NCI-H774 (cell line): ENCODE measurements at regions not wholly inside any gene's neighbourhood (a gene's known extent, or its start where the extent isn't known, plus 50 kb on each side); places are given as distances from the start of the nearest gene placed in this dataset.

ENCODE experiments used
- DNase-seq: peaks from one replicate; lab custom pipeline; 2025; lab: John Stamatoyannopoulos, UW

DNA sequence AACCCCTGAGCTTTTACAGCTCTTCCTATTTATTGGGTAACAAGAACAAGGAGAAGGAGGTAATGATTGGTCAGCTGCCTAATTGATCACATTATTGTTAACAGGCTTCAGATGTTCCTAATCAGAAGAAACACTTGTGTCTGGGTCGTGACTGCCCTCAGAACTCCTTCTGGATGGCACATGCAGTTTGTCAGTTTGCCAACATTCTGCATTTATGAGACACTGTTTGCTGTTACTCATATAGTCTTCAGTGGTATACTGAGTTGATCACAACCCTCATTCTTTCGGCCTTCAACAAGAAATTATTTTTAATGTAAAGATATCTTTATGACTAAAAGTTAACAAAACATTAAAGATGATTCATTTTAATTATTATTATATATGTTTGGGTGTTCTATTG lies 95.7 kb upstream of the DOCK10 start:
- no peak for DNase-seq

DNA sequence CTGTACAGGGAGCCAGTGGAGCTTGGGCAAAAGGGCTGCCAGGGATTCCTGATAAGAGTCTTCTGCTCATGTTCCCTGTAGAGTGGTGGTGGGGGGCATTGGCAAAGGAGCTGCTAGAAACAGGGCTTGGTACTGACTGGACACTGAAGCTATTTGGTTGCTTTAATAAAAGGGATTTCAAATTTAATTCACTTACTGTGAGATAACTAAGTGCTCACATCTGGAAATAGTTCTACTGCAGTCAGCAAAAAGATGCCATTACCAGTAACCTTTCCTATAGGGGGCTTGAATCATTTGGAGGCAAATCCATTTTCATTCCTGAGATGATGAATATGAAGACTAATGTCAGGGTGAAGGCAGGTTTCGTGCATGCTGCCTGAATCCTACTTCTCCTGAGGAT lies 94.3 kb upstream of the DOCK10 start:
- no peak for DNase-seq

DNA sequence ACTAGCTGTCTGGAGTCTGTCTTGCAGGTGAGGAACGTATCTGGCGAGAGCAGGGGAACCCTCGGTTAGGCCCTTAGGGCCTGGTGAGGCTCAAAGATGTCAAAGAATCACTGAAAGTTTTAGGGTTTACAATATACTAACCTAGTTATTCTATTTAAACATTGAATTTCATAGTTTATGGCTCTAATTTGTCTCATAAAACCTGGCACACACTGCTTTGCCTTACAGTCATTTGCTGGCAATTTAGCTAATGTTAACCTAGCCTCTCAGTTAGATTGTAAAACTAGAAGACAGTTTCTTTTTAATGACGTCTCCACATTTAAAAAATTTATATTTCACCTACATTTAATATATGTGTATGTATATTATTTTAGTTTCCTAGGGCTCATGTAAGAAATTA lies 89.6 kb upstream of the DOCK10 start:
- no peak for DNase-seq

DNA sequence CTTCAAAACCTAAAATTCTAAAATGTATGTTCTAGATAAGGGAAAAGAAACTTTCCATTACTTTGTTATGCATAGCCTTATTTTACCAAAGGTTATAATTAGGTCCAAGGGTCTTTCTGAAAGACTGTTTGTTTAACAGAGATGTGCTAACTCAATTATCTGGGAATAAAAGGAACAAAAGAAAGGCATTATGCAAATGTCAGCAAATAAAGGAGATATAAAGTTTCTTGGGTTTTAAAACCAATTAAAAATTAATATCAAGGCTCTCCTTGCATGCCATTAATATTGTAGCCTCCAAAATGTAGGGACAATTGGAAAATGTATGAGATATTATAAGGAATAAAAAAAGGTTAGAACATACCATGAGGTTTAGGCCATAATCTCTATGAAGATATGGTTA lies 87.8 kb upstream of the DOCK10 start:
- no peak for DNase-seq

DNA sequence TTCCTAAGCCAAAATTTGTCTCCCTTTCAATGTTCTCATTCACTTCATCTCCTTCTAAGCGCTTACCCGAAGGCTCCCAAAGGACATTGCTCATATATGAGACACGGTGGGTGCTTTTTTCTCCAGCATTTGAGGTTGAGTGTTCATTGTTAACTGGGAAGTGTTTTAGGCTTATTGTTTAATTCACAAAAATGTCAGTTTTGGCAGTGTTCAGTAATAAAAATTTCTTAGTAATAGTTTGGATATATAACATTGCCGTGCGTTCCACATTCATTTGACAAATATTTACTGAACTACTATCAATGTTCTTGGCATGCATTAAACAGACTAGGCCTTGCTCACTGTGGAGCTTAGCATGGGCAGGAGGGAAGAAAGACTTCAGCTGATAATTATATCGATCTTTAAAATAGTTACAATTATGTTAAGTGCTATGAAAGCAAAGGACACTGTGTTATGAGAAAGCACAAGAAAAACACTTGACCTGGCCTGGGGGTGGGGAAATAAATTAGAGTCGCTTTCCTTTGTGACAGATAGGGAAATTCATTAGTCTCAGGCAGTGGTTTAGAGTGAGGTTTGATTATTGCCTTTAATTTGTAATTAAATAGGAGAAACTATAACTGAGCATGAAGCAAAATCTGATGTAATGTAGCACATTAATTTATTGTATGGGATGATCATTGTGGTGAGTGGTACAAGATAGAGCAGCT lies 82.2 kb upstream of the DOCK10 start:
- DNase-seq: no peak

DNA sequence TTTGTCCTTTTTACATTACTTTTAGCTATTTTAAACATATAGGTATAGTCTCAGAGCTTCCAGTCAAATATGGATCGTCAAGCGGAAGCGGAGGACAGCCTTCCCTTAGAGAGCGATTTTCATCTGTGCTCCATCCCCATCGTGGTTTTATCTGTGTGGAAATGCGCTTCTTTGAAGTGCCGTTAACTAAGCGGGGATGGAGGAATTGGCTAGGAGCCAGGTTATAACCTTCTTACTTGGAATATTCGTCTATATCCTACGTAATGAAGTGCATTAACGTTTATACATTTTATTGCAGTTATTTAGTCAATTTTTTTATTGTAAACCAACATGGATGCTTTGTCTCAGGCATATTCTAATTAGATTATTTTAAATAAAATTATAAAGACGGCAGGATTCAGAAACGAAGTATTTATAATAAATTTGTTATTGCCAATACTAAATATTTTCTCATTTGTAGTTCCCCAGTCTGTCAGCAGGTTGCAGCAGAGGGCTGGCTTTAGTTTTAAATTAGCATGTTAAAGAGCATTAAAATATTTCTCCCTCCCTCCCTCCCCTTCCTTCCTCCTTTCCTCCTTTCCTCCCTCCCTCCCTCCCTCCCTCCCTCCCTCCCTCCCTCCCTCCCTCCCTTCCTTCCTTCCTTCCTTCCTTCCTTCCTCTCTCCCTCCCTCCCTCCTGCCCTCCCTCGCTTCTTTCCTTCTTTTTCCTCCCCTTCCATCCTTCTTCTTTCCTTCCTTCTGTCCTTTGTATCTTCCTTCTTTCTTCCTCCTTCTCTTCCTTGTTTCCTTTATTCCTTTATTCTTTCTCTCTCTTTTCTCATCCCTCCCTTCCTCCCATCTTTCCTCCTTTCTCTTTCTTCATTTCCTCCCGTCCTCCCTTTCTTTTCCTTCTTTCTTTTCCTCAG lies 80.6 kb upstream of the DOCK10 start:
- no peak for DNase-seq

DNA sequence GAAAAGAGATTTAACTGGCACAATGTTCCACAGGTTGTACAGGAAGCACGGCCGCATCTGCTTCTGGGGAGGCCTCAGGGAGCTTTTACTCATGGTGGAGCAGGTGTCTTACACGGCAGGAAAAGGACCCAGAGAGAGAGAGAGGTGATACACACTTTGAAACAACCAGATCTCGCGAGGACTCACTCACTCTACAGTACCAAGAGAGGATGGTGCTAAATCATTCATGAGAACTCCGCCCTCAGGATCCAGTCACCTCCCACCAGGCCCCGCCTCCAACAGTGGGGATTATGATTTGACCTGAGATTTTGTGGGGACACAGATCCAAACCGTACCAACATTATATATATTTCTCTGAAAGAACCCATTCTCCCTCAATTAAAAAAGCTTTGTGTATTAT lies 79.7 kb upstream of the DOCK10 start:
- no peak for DNase-seq

DNA sequence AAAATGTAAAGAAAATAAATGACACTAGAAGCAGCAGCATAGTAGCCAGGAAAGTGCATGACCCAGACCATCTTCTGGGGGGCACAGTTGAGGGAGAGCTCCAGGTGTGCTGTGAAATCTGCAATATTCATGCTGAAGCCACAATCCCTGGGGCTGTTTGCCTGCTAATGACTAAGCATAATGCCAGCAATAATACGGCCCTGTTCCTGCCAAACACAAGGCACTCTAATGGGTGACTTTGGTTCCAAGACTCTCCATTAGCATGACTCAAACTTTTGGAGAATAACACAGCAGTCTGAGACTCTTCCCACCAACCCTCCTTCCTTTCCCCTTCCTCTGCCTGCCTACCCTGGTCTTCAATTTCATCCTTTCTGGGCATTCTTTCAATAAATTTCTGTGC lies 77.9 kb upstream of the DOCK10 start:
- no peak for DNase-seq

DNA sequence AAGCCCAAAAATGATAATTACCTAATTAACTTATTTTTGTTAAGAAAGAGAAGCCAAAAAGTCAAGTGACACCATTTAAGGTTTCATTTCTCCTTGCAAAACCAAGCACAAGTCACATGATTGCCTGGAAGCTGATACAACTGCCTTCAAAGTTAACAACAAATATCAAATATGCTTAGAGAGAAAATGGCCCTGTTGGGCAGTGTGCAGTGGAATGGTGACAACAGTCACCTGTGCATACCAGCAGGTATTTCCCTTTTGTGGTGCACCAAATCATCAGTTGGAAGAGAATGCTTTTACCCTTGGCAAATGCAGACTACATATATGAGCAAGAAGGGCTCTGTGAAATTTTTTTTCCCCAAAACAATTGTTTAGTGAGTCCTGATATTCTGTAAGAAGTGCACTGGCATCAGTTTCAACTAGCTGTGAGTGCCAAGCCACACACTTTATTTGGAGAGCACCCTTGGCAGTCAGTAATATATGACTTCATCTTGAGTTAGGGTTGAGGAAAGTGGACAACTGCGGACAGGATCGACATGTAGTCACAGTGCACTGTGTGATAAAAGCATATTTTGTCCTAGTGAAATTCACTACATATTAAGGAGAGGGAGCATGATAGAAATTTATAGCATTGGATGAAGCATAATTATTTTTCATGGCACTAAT lies 74.9 kb upstream of the DOCK10 start:
- no peak for DNase-seq

DNA sequence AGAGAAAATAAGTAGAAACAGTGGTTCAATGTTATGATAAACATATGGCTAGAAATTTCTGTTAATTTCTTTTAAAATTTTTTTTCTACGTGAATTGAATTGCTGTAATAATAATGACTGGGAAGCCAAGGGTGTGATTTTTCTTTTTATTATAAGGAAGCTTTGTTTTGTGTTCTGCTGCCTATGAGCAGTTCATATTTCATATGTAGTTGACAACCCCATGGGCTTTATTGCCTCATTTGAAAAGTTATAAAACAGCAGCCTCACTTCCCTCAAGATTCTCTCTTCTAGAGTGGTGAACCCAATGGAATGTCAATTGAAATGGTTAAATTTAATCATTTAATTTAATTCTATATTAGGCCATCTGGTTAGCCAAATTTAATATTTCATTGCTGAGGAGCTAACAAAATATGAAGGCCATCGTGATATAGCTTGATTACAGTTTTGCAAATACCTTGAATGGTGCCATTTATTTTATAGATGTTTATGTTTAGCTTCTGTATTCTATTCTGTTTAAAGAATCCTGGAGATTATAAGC lies 72.6 kb upstream of the DOCK10 start:
- no peak for DNase-seq

DNA sequence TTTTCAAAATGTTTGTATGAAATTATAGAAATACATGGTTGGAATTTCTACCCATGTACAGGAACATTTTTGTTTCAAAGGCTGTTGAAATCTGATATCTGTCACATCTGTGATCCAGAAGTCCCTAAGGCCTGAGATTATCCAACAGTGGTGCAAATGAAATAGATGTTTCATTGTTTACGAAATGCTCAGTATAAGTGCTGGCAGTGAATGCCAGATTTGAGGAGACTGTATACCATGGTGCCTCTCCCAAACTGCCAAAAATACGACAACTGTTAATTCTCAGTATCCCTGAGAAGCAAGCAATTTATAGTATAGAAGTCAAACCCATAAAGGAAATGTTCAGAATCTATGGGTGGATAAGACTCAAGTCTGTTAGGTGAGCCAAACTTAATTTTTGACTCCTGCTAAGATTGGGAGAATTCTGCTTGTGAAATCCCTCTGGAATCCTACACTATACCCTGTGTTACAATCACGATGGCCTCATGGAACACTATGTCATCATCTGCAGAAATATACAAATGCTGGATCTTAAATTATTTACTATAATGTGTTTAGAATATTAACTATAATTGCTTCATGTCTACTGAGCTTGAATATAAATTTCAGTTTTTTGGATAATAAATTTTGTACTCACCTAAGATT lies 71.2 kb upstream of the DOCK10 start:
- no peak for DNase-seq

DNA sequence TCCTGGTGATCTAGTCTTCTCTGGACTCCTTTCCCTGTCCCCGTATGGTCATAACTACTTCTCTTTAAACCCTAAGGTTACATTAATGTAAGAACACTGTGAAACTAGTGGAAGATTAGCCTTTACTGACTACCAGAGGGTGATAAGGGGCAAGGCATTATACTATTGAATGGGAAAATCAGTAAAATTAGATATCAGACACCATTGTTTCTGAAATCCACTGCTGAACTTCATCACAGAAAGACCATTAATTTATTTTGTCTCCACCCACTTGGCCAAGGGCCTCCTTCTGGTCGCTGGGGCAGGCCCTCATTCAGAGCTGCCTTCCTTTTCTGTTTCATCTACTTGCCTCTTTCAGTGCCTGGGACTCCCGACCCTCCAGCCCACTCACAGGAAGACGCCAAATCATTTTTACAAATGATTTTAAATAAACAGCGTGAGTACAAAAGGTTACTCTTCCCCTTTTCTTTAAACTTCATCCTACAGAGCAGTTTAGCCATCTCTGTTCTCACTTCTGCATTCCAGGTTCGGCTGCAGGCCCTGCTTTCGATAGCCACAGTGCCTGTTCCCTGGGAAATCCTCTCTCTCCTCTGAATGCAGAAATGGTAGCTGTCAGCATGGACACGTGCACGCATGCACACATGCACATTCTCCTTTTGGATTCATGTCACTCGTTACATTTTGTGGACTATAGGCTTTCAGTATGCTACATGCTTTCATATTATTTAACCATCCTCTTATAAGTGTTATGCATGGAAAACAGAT lies 70.3 kb upstream of the DOCK10 start:
- no peak for DNase-seq

DNA sequence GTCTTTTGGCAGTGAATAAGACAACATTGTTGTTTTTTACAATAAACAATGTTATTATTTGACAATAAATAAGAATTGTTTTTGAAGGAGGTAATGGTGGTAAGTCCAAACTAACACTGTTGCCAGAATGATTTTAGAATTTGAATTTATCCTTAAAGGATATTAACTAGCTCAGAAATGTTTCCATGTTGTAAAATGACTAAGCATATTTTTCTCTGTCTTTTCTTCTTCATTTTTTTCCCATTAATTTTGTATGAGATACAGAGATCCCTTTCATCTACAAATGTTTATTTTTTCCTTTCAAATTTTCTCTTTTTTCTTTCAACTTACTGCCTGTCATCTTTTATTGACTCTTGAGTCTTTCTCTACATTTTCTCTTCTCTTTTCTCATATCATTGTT lies 66.5 kb upstream of the DOCK10 start:
- DNase-seq: no peak

DNA sequence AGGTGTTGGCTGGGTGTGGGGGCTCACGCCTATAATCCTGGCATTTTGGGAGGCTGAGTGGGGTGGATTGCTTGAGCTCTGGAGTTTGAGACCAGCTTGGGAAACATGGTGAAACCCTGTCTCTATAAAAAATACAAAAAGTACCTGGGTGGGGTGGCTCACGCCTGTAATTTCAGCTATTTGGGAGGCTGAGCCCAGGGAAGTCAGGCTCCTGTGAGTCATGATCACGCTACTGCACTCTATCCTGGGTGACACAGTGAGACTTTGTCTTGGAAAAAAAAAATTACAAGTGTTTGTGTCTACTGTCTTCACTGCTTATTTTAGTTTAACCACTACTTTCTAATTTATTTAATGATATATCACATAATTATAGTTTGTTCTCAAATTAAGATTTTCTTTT lies 62.7 kb upstream of the DOCK10 start:
- DNase-seq: no peak

DNA sequence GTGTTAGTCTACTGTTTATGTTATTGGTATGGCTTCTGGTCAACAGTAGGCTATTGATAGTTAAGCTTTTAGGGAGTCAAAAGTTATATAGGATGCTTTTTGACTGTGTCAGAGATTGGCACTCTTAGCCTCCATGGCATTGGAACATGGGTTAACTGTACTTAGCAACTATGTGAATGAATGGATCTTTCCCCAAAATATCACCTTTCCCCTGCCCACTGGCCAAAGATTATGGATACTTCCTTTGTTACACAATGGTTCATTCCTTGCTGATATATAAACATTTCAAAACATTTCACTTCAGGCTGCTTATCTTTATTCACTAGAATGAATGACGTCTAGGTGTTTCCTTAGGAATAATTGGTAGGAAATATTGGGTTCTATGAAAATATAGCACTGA lies 62.1 kb upstream of the DOCK10 start:
- no peak for DNase-seq

DNA sequence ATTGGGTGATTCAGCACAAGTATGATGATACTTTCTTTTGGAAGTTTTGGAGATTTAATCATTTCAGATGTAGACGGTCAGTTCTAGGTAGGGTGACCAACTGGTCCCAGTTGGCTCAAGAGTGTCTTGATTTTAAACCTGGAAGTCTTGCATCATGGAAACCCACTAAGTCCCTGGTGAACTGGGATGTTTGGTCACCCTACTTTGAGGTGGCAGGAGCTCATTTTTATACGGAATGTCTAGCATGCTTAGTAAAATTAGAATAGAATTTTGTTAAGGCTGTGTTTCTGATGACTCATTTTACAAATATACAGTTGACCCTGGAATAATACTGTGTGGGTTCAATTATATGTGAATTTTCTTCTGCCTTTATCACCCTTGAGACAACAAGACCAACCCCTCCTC lies 61.5 kb upstream of the DOCK10 start:
- DNase-seq: no peak

DNA sequence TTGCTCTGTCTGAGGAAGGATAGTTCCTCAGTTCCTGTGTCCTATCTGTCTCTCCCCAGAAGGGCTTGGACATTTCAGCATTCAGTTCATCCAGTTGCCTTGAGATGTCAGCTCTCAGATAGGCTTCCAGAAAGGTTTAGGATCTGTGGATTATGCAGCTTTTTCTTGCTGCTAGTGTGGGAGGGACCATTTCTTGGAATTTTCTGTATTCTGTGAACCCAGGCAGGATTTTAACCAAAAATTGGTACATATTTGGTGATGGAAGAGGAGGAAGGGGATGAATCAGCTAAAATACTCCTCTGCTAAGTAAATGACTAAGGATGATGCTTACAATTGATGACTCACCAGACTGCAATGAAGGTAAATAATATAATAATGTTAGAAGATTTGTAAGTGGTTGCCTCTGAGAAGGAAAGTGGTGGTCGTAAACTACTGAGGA lies 58.6 kb upstream of the DOCK10 start:
- no peak for DNase-seq

DNA sequence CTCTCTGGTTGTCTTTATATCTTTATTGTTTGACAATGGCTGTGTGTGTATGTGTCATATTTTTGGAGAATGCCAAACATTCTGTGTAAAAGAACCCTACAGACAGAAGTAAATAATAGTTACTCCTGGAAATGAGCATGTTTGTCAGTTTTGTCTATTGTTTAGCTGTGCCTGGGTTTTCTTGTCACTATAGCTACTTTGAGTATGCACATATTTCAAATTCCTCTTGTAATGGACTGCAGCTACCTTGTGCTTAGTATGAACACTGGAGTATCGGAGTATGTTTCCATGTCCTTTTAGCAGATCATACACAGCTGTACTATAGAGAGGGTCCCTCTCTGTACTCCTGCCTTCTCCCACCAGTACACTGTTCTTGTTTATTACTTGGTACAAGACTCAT lies 58.0 kb upstream of the DOCK10 start:
- DNase-seq: no peak

DNA sequence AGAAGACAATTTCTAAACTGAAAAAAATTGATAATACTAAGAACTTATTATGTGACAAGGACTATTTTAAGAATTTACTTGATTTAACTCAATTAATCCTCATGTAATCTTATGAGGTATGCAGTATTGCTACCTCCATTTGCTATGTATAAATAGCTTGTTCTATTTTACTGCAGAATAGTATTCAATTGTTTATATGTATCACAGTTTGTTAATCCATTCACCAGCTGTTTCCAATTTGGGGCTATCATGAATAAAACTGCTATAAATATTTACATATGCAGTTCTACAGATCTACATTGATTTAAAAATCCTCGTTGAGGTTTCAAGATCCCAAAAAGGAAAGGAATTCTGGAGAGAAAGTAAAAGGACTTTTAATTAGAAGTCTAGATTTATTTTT lies 54.8 kb upstream of the DOCK10 start:
- DNase-seq: no peak
